NAMALWA (cell line): ENCODE measurements at regions not wholly inside any gene's neighbourhood (a gene's known extent, or its start where the extent isn't known, plus 50 kb on each side); places are given as distances from the start of the nearest gene placed in this dataset.
"Not testable (repeated sequence)": the region's sequence is repeated elsewhere in the genome, so short reads cannot be mapped to it uniquely, and the experiment has no call there.

ENCODE experiments used
- DNase-seq: peaks from one replicate; pipeline ENCODE4 v3.0.0-alpha.2; 2015; ENCODE audit warnings: low spot score

GRCh38 chr1:206362994-206363393 is 107.3 kb upstream of the IKBKE start:
- not testable (repeated sequence) for DNase-seq

- DNase-seq, result not testable (repeated sequence)
Observed at GRCh38 chr1:206365271-206365670, 105.0 kb upstream of the IKBKE start.

GRCh38 chr1:206366131-206366530 is 104.1 kb upstream of the IKBKE start:
- DNase-seq, result not testable (repeated sequence)

- DNase-seq, result not testable (repeated sequence)
Observed at GRCh38 chr1:206366772-206367171, 103.5 kb upstream of the IKBKE start.

- not testable (repeated sequence) for DNase-seq
Observed at GRCh38 chr1:206367955-206368622, 102.2 kb upstream of the IKBKE start.

GRCh38 chr1:206374725-206375124 is 95.6 kb upstream of the IKBKE start:
- DNase-seq, result not testable (repeated sequence)

GRCh38 chr1:206375552-206375951 is 94.7 kb upstream of the IKBKE start:
- not testable (repeated sequence) for DNase-seq

- not testable (repeated sequence) for DNase-seq
Observed at GRCh38 chr1:206378506-206378905, 91.8 kb upstream of the IKBKE start.

- not testable (repeated sequence) for DNase-seq
Observed at GRCh38 chr1:206379245-206379644, 91.0 kb upstream of the IKBKE start.

GRCh38 chr1:206380163-206380790 is 90.0 kb upstream of the IKBKE start:
- DNase-seq, result not testable (repeated sequence)

- not testable (repeated sequence) for DNase-seq
Observed at GRCh38 chr1:206380791-206381610, 89.3 kb upstream of the IKBKE start.

GRCh38 chr1:206384029-206384807 is 86.1 kb upstream of the IKBKE start:
- peak; percentile 30 for DNase-seq

- DNase-seq, result not testable (repeated sequence)
Observed at GRCh38 chr1:206384891-206385290, 85.4 kb upstream of the IKBKE start.

- DNase-seq, result not testable (repeated sequence)
Observed at GRCh38 chr1:206387631-206388030, 82.6 kb upstream of the IKBKE start.

GRCh38 chr1:206391903-206392302 is 78.4 kb upstream of the IKBKE start:
- not testable (repeated sequence) for DNase-seq

GRCh38 chr1:206397501-206397900 is 72.8 kb upstream of the IKBKE start:
- not testable (repeated sequence) for DNase-seq

GRCh38 chr1:206398261-206398660 is 72.0 kb upstream of the IKBKE start:
- DNase-seq, result not testable (repeated sequence)

- not testable (repeated sequence) for DNase-seq
Observed at GRCh38 chr1:206403612-206404307, 66.5 kb upstream of the IKBKE start.

GRCh38 chr1:206404309-206405027 is 65.8 kb upstream of the IKBKE start:
- not testable (repeated sequence) for DNase-seq

- not testable (repeated sequence) for DNase-seq
Observed at GRCh38 chr1:206405282-206405681, 65.0 kb upstream of the IKBKE start.
